ENCODE measurements at regions not wholly inside any gene's neighbourhood (a gene's known extent, or its start where the extent isn't known, plus 50 kb on each side); places are given as distances from the start of the nearest gene placed in this dataset.
"Not testable (repeated sequence)": the region's sequence is repeated elsewhere in the genome, so short reads cannot be mapped to it uniquely, and the experiment has no call there.

DNA sequence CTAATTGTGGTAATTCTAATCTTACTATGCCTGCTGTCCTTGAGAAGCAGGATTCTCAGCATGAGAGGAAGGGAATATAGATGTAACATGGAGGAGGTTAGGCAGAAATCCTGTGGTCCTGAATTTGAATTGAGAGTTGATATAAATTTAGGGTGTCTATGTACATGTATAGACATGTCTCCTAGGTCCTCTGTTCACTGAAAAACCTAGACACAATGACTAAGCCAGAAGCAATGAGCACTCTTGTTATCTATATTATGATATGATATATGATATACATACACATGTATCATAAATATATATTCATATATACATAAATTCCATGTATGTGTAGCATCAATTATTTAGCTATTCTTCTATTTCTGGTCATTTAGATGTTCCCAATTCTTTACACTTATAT lies 173.3 kb upstream of the MKLN1 start:
- DNase-seq, result no peak

DNA sequence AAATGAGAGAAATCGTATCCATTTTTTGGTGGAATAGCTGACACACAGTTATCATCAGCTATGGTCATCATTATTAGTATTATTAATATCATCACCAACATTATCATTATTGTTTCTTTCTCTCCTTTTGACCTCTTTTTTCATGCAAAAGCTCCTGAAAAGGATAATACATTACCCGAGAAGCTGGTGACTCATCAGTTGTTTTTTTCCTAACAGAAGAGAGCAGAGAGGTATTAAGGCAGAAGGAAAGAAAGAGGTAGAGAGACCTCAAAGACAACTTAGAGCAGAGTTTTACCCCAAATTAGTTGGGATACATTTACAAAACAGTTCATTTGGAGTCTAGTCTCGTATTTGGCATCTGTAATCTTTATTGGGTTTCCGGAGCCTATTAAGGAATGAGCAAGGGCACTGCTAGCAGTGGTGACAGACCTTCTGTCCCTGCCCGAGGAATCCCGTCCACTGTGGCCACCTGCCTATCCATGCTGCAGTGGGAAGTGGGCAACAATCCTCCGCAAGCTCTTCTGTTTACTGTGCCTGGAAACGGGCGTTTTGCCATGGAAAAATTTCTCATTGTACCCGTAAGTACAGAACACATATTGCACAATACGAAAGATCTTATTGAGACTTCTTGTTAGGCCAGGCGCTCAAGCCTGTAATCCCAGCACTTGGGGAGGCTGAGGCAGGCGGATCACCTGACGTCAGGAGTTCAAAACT lies 170.0 kb upstream of the MKLN1 start:
- DNase-seq, result no peak

DNA sequence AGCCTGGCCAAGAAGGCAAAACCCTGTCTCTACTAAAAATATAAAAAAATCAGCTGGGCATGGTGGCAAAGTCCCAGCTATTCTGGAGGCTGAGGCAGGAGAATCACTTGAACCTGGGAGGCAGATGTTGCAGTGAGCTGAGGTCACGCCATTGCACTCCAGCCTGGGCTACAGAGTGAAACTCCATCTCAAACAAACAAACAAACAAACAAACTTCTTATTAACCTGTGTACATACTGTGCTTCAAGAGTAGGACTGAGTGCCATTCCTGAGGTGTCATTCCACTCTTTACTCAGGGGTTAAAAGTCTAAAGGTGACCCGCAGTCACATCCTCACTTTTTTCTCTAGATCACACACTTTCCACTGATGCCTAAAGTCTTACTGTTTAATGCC lies 169.4 kb upstream of the MKLN1 start:
- DNase-seq, result not testable (repeated sequence)

DNA sequence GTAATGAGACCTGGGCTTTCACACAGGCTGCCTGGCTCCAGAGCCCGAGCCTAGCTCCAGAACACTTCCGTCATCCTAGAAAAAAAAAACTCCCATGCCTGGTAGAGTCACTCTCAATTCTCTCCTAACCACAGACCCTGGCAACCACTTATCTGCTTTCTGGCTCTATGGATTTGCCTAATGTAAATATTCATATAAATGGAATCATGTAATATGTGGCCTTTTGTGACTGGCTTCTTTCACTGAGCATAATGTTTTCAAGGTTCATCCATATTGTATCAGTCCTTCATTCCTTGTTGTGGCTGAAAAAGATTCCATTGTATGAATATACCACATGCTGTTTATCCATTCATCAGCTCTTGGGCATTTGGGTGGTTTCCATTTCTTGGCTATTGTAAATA lies 167.7 kb upstream of the MKLN1 start:
- no peak for DNase-seq

DNA sequence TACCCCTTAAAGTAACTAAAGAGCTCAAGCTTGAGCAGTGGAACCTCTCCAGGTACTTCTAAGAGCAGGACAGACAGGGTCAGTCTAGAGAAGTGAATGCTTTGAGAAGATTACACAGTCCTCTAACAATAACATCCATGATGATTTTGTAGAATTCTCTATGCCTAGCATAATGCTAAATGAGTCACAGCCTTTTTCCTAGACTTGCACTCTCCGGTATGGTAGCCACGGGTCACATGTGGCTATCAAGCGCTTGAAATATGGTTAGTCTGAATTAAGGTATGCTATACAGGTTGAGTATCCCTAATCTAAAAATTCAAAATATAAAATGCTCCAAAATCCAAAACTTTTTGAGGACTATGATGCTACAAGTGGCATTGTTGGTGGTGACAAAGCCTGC lies 166.6 kb upstream of the MKLN1 start:
- no peak for DNase-seq

DNA sequence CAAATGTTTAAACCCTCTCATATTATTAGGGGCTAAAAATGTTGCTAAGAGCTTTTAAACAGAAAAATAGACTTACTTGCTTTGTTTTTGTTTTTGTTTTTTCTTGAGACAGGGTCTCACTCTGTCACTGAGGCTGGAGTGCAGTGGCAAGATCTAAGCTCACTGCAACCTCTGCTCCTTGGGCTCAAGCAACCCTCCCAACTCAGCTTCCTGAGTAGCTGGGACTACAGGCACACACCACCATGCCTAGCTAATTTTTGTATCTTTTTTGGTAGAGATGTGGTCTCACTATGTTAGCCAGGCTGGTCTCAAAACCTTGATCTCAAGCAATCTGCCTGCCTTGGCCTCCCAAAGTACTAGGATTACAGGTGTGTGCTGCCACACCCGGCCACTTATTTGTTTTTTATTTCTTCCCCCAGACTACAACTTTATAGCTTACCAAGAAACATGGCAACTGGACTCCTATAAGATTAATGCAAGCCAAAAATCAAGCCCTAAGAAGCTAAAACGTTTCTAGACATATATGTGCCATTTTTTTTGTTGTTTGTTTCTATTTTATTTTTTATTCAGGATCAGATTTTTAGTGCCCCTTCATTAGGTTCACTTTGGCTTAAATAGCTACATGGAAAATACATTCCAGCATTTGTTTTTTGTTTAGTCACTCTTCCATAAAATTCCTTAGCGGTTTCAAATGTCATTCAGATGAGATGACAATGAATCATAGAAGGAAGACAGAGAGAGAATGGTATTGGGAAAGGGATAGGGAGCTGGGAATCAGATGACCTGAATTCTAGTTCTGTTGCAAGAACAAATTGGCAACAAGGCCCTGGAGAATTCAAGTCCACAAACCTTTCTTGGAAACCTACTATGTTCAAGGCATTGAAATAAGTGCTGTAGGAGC lies 163.4 kb upstream of the MKLN1 start:
- DNase-seq, result no peak

DNA sequence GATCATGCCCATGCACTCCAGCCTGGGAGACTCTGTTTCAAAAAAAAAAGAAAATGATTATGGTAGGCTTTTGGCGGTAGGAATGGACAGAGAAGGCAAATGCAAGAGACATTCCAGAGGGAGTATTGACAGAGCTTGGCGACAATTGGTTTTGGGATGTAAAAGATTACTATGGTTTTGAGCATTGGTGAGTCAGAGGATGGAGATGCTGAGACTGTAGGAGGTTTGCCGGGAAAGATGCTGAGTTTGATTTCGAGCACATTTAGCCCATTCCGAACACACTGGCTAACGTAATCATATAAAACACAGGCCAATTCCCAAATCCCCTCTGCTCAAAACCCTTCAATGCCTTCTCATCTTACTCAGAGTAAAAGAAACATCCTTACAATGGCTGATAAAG lies 161.6 kb upstream of the MKLN1 start:
- no peak for DNase-seq

DNA sequence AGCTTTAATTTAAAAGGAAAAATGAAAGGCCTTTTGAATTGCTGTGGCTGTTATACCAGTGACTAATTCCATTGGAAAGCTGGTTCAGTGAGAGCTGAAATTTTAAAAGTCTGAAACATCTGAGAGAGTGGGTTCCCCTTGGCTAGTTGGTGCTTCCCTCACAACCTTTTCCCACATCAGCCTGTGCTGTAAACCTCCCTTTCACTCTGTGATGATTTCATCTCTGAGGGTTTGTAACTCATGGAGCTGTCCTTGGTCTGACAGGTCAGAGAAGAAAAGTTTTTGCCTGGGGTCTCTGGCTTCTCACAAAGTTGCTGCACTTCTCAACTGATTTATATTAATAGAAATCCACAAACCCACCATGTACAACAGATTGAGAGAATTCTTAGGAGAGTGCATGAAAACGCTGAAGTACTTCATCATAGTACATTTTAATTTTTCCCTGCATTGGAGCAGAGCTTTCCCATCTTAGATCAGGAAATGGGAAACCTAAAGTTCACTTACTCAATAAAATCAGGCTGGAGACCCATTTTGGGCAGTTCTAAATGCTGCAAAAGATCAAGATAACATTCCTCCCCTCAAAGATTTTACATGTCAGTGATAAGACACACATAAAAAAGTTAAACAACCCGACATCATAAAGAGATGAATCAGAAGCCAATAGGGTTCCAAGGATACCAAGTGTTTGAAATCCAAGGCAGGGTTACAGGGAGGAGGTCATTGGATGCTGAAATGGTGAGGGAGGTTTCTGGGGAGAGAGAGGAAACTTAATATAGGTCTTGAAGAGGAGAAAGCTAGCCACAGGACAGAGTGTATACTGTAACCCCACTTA lies 157.0 kb upstream of the MKLN1 start:
- no peak for DNase-seq

DNA sequence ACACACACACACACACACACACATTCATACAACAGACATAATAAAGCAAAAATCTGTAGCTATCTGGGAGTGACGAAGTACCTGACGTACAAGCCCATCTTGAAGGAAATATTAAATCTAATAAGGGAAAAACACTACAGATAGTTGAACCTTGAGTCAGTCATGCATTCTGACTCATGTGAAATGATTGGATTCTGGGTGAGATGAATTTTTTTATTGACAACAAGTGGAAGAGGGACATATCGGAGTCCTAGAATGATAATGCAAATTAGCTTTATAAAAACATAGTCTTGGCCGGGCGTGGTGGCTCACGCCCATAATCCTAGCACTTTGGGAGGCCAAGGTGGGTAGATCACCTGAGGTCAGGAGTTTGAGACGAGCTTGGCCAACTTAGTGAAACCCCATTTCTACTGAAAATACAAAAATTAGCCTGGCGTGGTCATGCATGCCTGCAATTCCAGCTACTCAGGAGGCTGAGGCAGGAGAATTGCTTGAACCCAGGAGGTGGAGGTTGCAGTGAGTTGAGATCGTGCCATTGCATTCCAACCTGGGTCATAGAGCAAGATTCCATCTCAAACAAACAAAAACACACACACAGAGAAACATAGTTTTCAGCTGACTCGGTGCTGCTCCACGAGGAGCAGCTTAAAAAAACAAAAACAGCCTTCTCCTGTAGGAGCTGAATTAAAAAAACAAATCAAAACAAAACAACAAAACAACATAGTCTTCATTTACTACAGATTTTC lies 154.4 kb upstream of the MKLN1 start:
- no peak for DNase-seq

DNA sequence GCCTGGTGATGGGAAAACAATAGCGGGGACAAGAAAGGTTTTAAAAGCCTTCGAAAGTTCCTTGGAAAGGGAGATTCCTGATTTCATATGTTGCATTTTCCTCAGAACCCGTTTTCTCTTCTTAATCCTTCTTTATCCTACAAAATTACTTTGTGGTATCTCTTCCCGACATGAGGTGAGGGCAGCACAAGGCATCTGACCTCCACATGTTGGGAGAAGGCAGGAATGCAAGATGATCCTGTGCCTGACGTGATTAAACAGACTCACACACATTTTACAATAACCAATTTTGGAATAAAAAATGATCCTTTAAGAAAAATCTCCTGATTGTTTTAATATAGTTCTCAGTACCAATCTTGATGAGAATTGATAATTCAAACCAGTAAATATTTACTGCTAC lies 153.3 kb upstream of the MKLN1 start:
- no peak for DNase-seq

DNA sequence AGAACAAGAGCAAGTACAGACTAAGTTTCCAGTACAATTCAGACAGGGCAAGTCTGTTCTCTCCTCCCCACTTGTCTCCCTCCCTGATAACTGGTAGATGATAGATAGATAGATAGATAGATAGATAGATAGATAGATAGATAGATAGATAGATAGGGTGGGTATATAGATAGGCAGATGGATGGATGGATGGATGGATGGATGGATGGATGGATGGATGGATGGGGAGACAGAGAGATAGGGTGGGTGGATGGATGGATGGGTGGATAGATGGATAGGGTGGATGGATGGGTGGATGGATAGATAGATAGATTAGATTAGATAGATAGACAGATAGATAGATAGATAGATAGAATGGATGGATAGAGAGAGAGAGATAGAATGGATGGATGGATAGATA lies 152.8 kb upstream of the MKLN1 start:
- no peak for DNase-seq

DNA sequence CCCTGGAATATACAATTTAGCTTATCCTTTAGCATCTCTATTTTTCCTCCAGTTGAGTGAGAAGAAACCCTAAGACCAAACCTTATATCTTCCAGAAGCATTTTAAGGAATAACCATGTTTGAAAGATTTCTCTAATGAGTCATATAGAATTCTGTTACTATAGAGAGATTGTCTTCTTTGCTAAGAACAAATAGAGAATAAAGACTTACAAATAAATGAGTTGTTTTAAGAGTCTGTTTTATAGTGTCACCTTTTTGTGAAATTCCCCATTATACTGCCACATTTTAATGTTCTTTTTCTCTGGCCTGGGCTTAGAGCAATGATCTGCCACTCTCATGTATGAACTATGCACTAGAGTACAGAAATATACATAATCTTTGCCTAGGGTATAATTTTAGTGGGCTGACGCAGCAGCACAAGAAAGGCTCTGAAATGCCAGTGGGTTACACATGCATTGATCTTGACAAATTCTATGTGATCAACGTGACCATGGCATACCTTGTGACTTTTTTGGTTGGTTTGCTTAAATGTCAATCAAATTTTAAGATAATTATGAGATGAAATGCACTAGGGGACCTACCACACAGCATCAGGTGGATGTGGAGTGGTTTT lies 145.1 kb upstream of the MKLN1 start:
- DNase-seq, result no peak

DNA sequence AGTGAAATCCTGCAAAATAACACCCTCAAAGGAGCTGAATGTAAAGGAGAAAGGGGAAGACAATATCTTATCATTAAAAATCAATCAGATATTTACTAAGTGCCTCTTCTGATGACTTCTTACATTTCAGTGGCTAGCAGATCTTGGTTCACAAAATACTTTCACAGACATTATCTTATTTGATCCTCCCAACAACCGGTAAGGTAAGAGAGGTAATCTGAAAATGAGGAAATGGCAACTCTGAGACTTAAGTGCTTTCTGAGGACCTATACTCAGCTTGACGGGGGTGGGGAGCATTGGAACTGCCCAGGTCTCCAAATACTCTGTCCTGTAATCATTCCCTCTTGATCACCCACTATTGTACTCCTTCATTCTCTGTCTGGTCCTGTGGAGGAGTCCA lies 144.6 kb upstream of the MKLN1 start:
- no peak for DNase-seq

DNA sequence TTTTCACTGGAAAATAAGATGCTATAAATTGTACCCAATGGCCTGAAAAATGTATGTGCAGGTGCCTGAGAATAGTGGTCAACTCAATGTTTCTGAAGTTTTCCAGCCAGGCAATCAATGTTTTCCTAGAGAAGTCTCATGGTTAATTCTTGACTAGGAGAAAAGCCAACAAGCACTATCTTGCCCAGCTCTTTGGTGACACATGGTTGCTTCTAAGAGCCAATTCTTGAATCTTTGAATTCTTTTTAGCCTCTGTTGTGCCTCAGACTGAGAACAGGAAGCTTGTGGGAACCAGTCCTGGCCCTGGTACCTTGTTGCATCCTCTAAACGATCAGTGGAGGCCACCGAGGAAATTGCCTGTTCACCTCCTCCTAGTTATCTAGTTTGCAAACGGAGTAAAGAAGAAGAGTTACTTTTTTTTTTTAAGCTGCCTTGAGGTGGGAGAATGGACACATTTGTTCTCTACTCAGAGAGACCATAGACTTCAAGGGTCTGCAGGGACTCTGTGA lies 144.0 kb upstream of the MKLN1 start:
- DNase-seq, result peak; percentile 41

DNA sequence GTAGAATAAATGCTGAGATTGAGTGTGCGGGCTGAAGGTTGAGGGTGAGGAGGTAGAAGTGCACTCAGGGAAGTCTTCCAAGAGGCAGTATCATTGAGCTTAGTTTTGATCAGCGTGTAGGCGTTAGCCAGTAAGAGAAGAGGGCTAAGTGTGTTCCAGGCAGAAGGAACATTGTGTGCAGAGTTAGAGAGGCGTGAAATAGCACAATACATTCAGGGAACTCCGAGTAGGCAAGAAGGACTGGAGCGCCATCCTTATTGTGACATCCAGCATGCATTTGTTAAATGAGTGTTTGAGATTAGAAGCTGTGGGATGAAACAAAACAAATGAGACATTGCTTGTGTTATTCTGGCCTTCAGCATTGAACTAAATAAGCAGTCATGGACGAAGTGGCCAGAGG lies 140.9 kb upstream of the MKLN1 start:
- no peak for DNase-seq

DNA sequence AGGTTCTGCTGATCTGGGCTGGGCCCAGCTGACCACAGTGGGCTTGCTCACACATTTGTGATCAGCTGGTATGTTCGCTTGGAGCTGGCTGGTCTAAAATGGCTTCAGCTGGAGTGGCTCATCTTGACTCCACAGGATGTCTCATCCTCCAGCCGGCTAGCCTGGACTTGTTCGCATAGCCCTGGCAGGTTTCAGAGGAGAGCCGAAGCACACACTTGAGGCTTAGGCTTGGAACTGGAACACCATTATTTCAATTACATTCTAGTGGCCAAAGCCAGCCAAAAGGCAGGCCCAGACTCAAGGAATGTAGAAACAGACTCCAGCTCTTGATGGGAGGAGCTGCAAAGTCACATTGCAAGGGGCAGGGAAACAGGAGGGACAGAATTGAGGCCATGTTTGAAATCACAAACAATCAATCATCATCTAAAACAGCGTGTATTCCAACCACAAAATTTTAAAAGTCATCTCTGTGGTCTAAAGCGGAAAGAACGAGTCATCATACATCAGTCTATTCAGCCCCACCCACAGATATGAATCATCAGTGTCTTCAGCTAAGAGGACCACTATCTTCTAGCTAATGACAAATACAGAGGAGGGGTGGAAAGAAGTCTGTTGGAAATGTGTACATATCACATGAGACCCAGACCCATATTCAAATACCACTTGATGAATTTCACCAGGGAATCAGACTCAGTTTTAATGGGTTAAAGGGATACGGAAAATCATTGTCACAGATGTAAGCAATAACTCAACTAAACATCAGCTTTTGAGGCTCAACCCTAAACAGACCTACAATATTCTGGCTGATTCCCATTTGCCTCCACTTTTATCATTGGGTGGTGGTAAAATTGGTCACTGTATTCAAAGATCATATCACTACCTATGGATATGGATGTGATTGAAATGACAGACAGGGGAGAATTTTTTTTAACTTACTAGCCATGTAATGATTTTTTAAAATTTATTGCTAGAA lies 139.0 kb upstream of the MKLN1 start:
- DNase-seq, result peak; percentile 41

DNA sequence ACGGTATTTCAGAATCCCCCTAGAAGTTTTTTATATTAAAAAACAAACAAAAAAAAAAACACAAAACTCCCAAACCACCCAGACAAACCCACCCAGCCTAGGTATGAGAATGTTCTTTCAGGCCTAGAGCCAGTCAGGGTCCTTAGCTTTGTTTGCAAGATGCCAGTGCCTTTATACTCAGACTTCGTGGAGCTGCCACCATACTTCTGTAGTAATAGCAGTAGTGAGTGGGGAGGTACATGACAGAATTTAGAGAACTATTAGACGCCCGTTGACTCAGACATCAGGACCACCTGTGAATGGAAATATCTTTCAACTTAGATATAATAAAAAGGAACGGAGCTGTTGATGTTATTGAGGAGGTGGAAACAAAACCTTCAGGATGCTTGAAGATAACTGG lies 138.2 kb upstream of the MKLN1 start:
- no peak for DNase-seq

DNA sequence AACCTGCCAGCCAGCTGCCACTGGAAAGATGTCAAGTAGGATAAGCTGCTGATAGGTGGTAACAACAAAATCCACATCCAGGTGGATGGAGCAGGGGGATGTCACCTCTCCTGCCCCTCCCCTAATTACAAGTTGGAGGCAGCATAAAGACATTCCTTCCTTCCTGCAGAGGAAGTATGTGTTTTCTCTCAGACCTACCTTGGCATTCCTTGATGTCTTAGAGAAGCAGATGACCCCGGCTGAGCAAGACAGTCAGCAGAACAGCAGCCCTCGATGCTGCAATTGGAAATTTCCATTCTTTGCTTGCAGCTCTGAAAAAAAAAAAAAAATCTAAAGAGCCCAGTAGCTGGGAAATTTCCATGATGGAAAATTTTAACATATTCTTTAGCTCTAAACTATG lies 137.5 kb upstream of the MKLN1 start:
- DNase-seq, result no peak

DNA sequence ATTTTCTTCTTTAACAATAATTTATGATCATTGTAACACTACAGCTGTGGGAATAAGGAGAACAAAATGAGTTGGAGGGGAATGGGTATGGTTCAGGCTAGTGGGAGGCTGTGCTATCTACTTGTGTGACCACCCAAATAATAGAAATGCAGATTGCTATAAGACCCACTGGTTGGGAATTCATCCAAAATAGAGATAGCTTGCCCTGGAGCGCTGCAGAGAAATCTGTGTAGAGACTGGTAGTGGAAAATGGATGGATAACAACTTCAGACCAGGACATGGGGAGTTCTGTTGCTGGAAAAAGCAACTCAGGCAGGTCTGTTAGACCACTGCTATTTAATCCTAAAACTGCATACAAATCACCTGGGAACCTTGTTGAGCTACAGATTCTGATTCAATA lies 137.1 kb upstream of the MKLN1 start:
- no peak for DNase-seq

DNA sequence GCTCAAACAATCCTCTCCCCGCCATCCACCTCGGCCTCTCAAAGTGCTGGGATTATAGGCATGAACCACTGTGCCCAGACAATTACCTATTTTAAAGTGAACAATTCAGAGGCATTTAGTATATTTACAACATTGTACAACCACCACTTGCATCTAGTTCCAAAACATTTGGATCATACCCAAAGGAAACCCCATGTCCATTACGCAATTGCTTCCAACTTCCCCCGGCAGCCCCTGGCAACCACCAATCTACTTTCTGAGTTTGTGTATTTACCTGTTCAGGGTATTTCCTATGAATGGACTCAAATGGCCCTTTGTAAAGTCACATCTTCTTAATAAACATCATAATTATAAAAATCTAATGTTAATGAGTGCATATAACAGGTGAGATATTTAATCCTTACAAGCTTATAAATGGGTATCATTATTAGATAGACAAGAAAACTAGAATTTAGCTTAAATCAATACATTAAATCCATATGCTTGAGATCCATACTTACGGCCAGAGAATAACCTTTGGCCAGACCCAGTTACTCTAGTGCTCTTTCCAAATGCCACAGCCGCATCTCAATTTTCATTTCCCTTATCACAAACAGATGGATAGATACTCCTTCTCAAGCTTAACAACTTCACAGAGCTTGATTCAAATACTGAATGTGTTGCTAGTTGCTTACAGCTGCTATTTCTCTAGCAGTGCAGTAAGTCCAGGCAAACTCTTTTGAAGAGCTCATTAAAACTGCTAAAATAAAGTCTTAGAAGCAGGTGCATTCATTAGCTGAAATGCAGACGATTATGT lies 133.4 kb upstream of the MKLN1 start:
- DNase-seq, result no peak

Measured in activated gamma-delta T cell treated with Interleukin-2 at 50 U/mL for 16 hours (primary cell).